ENCODE measurements at regions not wholly inside any gene's neighbourhood (a gene's known extent, or its start where the extent isn't known, plus 50 kb on each side); places are given as distances from the start of the nearest gene placed in this dataset.

- TF ChIP-seq CTCF (IDR thresholded peaks at IDR 0.05): no peak
- H3K4me1 ChIP-seq: no peaks in the 10 kb centered on the region
- no peaks in the 10 kb centered on the region for H3K9me3 ChIP-seq
- H3K27me3 ChIP-seq: no peaks in the 10 kb centered on the region
- DNase-seq (ENCODE audit: low spot score in 2 of 2): no peak
- no peak overlapping the region for H3K27ac ChIP-seq
- intact Hi-C loops (cut with DNase I): no loop called here
- no peaks in the 10 kb centered on the region for H3K36me3 ChIP-seq
- H3K4me3 ChIP-seq: no peak overlapping the region
Observed at GRCh38 chr6:87869064-87869905, 167.3 kb upstream of the AKIRIN2 start.

GRCh38 chr6:87860902-87861301 lies 158.9 kb upstream of the AKIRIN2 start:
- no peak for TF ChIP-seq CTCF (IDR thresholded peaks at IDR 0.05)
- Histone ChIP-seq H3K4me1 (no peaks in the 10 kb centered on the region), H3K4me3 (no peak overlapping the region), H3K9me3 (no peaks in the 10 kb centered on the region), H3K27ac (no peak overlapping the region), H3K36me3 (no peaks in the 10 kb centered on the region), H3K27me3 (no peaks in the 10 kb centered on the region)
- DNase-seq (ENCODE audit: low spot score in 2 of 2): no peak
- intact Hi-C loops (cut with DNase I): no loop called here

- no peak for TF ChIP-seq CTCF (IDR thresholded peaks at IDR 0.05)
- Histone ChIP-seq H3K4me1 (no peaks in the 10 kb centered on the region), H3K27me3 (no peaks in the 10 kb centered on the region), H3K27ac (no peak overlapping the region), H3K9me3 (no peaks in the 10 kb centered on the region), H3K36me3 (no peaks in the 10 kb centered on the region), H3K4me3 (no peak overlapping the region)
- DNase-seq (ENCODE audit: low spot score in 2 of 2): no peak
- intact Hi-C loops (cut with DNase I): no loop called here
Observed at GRCh38 chr6:87858440-87858839, 156.4 kb upstream of the AKIRIN2 start.

- Histone ChIP-seq H3K27ac (no peak overlapping the region), H3K4me1 (no peaks in the 10 kb centered on the region), H3K36me3 (no peaks in the 10 kb centered on the region), H3K27me3 (no peaks in the 10 kb centered on the region), H3K9me3 (no peaks in the 10 kb centered on the region), H3K4me3 (no peak overlapping the region)
- intact Hi-C loops (cut with DNase I): no loop called here
- DNase-seq (ENCODE audit: low spot score in 2 of 2): no peak
- TF ChIP-seq CTCF (IDR thresholded peaks at IDR 0.05): no peak
Observed at GRCh38 chr6:87851674-87852299, 149.8 kb upstream of the AKIRIN2 start.

GRCh38 chr6:87848616-87849015 lies 146.6 kb upstream of the AKIRIN2 start:
- intact Hi-C loops (cut with DNase I): no loop called here
- H3K36me3 ChIP-seq: no peaks in the 10 kb centered on the region
- no peaks in the 10 kb centered on the region for H3K9me3 ChIP-seq
- H3K27ac ChIP-seq: no peak overlapping the region
- H3K4me3 ChIP-seq: no peak overlapping the region
- no peaks in the 10 kb centered on the region for H3K27me3 ChIP-seq
- no peak for TF ChIP-seq CTCF (IDR thresholded peaks at IDR 0.05)
- H3K4me1 ChIP-seq: no peaks in the 10 kb centered on the region
- no peak for DNase-seq (ENCODE audit: low spot score in 2 of 2)
